ENCODE measurements at regions not wholly inside any gene's neighbourhood (a gene's known extent, or its start where the extent isn't known, plus 50 kb on each side); places are given as distances from the start of the nearest gene placed in this dataset.

DNA sequence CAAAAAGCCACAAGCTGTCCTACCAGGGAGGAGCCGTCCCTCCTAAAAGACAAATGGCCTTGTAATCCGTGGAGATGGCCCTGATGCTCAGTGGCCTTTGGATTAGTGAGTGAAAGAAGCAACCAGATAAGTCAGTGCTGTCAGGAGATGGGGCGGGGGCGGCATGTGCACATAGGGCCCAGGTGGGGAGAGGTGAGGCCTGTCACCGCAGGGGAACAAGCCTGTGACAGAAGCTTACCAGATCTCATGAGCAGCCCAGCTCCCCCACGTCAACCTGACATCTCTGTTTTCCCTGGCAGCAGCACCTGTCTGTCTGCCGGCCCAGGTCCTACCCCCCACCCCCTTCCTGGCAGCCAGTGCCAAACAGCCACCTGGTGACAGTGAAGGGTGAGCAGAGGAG, 162.6 kb downstream of the BUD13 start:
- TF ChIP-seq, protein P1, sequence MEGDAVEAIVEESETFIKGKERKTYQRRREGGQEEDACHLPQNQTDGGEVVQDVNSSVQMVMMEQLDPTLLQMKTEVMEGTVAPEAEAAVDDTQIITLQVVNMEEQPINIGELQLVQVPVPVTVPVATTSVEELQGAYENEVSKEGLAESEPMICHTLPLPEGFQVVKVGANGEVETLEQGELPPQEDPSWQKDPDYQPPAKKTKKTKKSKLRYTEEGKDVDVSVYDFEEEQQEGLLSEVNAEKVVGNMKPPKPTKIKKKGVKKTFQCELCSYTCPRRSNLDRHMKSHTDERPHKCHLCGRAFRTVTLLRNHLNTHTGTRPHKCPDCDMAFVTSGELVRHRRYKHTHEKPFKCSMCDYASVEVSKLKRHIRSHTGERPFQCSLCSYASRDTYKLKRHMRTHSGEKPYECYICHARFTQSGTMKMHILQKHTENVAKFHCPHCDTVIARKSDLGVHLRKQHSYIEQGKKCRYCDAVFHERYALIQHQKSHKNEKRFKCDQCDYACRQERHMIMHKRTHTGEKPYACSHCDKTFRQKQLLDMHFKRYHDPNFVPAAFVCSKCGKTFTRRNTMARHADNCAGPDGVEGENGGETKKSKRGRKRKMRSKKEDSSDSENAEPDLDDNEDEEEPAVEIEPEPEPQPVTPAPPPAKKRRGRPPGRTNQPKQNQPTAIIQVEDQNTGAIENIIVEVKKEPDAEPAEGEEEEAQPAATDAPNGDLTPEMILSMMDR (conservative IDR thresholded peaks at IDR 0.05 in 1 of 2, IDR thresholded peaks at IDR 0.05 in 1 of 2; ENCODE audit: low read depth in 1 of 2, low read length in 2 of 2) = no peak
- TF ChIP-seq EZH2 (IDR thresholded peaks at IDR 0.05; ENCODE audit: low read length, missing control alignments) = no peak
